Body of pancreas (tissue), 4 donors: ENCODE measurements at regions not wholly inside any gene's neighbourhood (a gene's known extent, or its start where the extent isn't known, plus 50 kb on each side); places are given as distances from the start of the nearest gene placed in this dataset.

Experiments used
- CTCF ChIP-seq, 7 experiments: fragments of 450-650 bp in 4 of 7; fragments of 200-600 bp in 3 of 7; sonication (generic) in 3 of 7; IDR thresholded peaks; one replicate each; pipeline ENCODE4 v1.5.1; 2016 to 2019; ENCODE audit warnings: antibody characterized with exemption in 7 of 7
- POLR2A ChIP-seq, 3 donors: fragments of 450-650 bp; IDR thresholded peaks; one replicate each; pipeline ENCODE4 v1.6.1; 2016; ENCODE audit warnings: antibody characterized with exemption in 3 of 3, mild to moderate bottlenecking in 2 of 3

GRCh38 chr15:25171856-25172687, 217.3 kb downstream of the SNRPN start:
- TF ChIP-seq CTCF (IDR thresholded peaks at IDR 0.05) (no peak), POLR2A (IDR thresholded peaks at IDR 0.05) (no peak)
